Ramos (cell line): ENCODE measurements at regions not wholly inside any gene's neighbourhood (a gene's known extent, or its start where the extent isn't known, plus 50 kb on each side); places are given as distances from the start of the nearest gene placed in this dataset.

Experiments used
- in situ Hi-C: fragments of 300-500 bp; cut with MboI; formaldehyde crosslinking; loops from one replicate; pipeline ENCODE4 v1.14.3; 2022; ENCODE audit warnings: low sequenced_read_pairs; ENCODE audit not compliant: unreplicated experiment

DNA sequence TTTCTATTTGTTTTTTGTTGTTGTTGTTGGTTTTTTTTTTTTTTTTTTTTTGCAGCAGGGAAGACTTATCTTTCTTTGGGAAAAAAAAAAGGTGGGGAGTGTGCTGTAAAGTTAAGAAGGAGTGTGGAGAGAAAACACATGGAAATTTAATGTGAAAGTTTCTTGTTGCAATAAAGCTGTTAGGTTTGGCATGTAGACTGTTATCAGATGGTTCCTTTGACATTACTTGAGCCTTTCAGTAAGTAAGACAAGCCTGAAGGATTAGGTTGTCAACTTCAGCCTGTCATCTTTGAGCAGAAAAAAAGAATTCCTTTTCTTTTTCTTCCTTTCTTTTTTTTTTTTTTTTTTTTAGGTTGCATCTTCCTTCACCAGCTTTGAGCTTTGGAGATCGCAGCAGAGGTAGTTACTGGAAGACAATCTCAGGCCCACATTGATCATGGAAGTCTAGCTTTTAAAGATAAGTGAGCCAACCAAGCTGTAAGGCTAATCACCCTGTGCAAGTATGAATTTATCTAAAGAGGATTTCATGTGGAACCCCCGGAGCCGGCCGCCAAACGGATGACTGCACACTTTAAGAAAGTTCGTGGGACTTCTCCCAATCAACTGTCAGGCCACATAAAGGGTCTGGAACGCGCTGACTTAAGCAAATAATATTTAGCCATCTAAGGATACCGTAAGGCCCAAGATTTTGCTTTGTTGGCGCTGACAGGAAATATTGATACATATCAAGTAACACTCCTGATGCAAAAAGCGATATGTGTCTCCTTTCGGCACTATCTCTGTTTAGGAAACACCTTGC, 1040.1 kb upstream of the NR2F2 start:
- in situ Hi-C loops: loop anchor here (25.0 kb wide), 1 partner anchor 628 kb away; no protein-coding TSS in a partner anchor

DNA sequence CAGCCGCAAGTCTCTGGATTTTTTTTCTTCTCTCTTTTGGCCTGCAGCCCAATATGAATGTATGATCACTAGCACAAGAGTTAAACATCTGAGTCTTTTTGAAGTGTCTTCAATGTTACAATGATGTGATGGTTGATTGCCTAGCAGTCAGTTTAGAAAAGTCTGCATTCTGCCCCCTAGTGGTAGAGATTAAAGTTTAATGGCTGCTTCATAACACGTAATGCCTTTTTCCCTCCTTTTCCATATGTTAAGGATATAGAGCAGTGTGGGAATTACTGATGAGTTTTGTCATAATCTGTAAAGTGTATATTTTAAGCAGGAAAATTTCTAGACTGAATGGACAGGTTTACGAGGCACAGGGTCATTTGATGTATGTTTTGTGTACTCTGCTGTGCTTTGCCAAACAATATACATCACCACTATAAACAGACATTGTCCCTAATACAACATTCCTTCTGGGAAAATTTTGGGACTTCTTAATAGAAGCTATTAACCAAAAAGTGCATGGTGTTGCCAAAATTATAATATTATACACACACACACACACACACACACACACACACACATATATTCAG, 1038.5 kb upstream of the NR2F2 start:
- in situ Hi-C loops: loop anchor here (25.0 kb wide), 1 partner anchor 630 kb away; no protein-coding TSS in a partner anchor

- in situ Hi-C loops: loop anchor here (25.0 kb wide), 1 partner anchor 631 kb away; no protein-coding TSS in a partner anchor
These were observed 1037.6 kb upstream of the NR2F2 start for GRCh38 chr15:95292785-95293450.

DNA sequence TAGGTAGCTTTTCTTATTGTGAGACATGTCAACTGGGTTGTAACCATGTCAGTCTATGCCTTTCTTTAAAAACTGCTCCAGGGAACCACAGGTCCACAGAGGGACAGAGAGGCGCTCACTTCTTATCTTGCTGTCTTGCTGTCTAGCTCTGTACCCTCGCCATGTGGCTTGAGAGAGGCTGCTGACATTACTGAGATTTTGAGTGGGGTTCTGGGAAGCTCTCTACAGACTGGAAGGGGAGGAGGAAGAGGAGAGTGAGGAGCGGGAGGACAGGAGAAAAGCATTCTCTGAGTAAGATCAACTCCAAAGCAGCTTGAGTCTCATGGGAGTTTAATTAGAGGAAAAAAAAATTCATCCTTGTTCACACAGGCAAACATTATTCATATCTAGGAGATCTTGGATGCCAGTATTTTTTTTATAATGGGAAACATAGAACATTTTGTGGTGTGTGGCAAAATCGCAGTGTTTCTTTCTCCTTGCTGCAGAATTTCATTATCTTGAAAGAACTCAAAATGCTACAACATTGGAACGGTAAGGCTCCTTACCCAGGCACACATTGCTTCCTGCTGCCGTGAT, 1037.0 kb upstream of the NR2F2 start:
- in situ Hi-C loops: loop anchor here (25.0 kb wide), 1 partner anchor 631 kb away; no protein-coding TSS in a partner anchor

DNA sequence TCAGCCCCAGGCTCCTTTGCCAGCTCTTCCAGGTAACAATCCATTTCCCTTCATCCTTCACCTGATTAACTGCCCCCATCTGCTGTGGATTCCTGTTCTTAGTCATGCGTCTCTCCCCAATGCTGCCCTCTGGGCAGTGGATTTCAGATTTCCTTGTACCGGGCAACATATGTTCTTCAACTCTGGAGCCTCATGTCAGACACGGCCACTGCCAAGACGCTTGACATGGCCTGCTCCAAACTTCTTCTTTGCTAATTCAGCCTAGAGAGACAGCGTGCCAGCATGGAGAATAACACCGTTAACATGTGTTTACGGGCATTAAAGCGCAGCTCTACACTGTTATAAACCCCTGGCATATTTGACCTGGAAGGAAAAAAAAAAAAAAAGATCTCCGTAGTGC, 1035.1 kb upstream of the NR2F2 start:
- in situ Hi-C loops: loop anchor here (25.0 kb wide), 1 partner anchor 633 kb away; no protein-coding TSS in a partner anchor

DNA sequence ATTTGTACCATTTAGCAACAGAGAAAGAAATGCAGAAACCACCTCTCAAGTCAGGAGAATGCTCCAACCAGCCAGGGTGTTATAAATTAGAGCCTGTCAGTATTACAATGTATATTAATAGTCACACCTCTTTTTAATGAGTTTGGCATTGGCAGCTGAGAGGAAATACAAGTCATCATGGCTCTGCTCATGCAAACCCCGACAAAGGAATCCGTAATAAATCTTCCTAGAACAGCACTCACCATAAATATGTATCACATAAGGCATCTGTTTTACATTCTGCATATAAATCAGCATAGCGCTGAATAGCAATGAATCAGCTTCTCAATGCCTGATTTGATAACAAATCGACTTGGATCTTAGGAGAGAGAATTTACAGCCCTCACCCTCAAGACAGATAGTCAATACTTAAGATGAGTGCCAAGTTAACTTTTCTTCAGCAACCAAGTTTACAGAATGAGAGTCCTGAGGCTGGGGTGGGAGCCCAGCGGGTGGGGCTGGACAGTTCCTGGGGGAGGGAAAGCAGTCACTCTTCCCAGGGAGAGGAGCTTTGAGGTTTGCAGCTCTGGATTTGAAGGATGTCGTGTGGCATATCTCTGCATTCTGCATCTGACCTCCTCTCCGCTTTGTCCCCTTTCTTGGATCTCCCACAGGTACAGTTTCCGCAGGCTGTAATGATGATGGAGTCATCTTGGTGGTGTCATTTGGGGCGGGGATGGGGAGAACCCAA, 1034.4 kb upstream of the NR2F2 start:
- in situ Hi-C loops: loop anchor here (25.0 kb wide), 1 partner anchor 634 kb away; no protein-coding TSS in a partner anchor

- in situ Hi-C loops: loop anchor here (25.0 kb wide), 1 partner anchor 634 kb away; no protein-coding TSS in a partner anchor
These were observed 1033.9 kb upstream of the NR2F2 start for GRCh38 chr15:95296643-95297042.

- in situ Hi-C loops: loop anchor here (25.0 kb wide), 1 partner anchor 636 kb away; no protein-coding TSS in a partner anchor
These were observed 1031.8 kb upstream of the NR2F2 start for GRCh38 chr15:95298729-95299128.

- in situ Hi-C loops: no loop called here
These were observed 1029.5 kb upstream of the NR2F2 start for GRCh38 chr15:95300958-95301357.

DNA sequence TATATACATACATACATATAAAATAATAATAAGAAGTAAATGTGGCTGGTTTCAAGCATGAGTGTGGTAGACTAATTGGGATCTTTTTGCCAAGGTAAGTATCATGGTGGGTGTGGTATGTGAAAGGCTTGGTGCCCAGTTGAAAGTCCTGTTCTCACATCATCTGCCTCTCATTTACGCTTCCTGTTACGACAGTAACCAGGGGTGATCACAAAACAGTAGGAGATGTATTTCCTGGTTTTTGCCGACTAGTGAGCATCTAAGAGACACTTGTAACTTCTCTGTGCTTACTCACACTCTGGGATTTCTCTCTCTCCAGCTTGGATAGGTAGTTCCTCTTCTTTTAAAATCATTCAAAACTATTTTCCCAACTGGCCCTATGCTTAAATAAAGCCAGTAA, 1028.3 kb upstream of the NR2F2 start:
- in situ Hi-C loops: no loop called here

- in situ Hi-C loops: no loop called here
These were observed 1027.7 kb upstream of the NR2F2 start for GRCh38 chr15:95302809-95303208.

DNA sequence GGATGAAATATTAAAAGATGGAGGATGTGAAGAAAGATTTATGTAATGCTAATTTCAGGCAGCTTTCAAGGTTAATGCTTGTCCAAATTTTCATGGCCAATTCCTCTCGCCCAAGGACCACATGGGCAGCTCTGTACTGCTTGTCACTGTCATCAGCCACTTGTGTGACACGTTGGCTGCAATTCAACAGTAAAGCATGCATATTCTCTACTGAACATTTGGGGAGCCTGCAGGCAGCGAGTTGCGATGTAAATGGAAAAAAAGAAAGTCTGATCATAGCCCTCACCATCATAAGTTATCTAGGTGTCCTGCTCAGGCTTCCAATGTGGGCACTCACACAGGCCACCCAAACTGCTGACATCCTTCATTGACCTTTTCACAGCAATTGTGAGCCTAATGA, 1026.8 kb upstream of the NR2F2 start:
- in situ Hi-C loops: no loop called here

DNA sequence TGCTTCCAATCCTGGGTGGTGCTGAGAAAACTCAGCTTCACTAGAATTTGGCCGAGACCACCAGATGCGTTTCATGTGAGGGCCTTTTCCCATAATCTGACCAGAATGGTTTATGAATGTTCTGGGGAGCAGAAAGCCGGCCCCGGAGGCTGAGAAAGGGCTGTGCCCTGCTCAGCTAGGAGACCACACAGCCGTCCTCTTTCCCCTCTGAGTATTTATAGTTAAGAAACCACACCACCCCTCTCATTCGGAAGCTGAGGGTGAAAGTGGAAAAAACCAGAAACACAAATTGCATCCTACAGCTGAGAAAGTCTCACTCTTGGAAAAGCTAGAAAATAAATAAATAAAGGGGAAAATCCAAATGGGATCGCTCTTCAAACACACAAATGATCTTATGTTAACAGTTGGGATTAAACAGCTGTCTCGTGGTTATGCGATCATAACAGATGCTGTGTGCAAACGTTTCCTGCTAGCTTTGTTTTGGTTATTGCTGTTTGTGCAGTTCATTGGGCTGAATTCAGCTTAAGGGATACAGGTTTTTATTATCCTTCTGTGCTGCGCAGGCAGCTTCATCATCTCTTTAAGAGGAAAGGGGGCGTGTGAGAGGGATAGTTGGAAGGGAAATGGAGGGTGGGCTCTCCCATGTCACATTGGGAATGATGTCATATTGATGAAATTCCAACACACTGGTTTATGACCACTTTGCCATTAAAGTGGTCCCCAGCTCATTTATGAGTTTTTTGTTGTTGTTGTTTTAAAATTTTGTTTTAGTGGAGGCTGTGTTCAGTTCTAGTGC, 1026.2 kb upstream of the NR2F2 start:
- in situ Hi-C loops: no loop called here

DNA sequence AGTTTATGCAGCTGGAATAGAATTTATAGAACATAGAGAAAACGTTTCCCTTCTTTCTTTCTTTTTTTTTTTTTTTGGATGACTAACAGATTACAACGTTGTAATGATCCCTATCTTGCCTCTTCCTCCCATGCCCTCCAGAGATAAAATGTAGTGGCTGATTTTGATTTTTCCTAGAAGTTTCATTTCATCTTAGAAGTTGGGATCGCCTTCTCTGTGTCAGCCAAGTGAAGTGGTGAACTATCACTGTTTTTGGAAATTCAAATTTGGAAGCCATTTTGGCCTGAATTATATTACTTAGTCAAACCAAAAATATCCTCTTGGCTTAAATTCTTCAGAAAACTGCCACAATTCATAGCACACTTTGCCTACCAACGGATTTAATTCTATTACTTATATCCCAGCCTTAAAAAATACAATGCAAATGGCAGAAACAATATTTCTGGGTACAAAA, 1025.5 kb upstream of the NR2F2 start:
- in situ Hi-C loops: no loop called here

- in situ Hi-C loops: no loop called here
These were observed 1023.4 kb upstream of the NR2F2 start for GRCh38 chr15:95307115-95307514.

GRCh38 chr15:95319242-95319641, 1011.3 kb upstream of the NR2F2 start:
- in situ Hi-C loops: no loop called here

DNA sequence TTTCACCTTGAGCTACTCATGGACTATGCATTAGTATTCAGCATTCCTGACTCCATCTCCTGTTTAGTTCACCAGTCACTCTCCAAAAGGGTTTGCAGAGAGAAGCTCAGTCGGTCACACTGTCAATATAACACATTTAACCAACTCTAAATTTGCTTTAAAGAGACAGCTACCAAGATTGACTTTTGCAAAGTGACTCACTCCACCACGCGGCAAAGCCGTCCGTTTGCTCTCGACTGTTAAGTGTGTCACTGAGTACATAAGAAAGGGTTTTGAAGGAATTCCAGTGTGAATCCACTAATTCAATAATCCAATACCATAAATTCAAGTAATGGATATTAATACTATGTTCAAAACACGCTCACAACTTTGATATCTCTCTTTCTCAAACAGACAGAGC, 1006.7 kb upstream of the NR2F2 start:
- in situ Hi-C loops: no loop called here

DNA sequence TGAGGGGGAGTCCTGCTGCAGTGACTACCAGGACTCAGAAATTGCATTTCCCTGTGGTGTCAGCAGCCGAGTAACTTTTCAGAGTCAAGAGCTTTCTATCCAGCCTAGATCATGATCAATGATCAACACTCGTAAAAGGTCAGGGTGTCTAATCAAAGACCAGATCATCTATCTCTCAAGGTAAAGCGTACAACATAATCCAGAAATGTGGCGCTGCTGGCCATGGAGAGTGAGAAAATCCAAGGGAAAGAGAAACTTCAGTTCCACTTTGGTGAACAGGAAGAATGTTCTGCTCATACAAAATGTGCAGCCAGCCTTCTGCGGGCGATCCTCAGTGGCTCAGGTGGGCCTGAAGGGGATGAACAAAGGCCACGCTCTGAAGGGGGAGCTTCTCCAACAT, 1005.8 kb upstream of the NR2F2 start:
- in situ Hi-C loops: no loop called here

- in situ Hi-C loops: no loop called here
These were observed 1004.6 kb upstream of the NR2F2 start for GRCh38 chr15:95325763-95326404.
